ENCODE measurements at regions not wholly inside any gene's neighbourhood (a gene's known extent, or its start where the extent isn't known, plus 50 kb on each side); places are given as distances from the start of the nearest gene placed in this dataset.
"Not testable (repeated sequence)": the region's sequence is repeated elsewhere in the genome, so short reads cannot be mapped to it uniquely, and the experiment has no call there.

- no peak for DNase-seq
Measured at GRCh38 chr18:61676773-61677434, 215.9 kb downstream of the RNF152 start.

GRCh38 chr18:61669320-61669719 is 223.5 kb downstream of the RNF152 start:
- no peak for DNase-seq

DNA sequence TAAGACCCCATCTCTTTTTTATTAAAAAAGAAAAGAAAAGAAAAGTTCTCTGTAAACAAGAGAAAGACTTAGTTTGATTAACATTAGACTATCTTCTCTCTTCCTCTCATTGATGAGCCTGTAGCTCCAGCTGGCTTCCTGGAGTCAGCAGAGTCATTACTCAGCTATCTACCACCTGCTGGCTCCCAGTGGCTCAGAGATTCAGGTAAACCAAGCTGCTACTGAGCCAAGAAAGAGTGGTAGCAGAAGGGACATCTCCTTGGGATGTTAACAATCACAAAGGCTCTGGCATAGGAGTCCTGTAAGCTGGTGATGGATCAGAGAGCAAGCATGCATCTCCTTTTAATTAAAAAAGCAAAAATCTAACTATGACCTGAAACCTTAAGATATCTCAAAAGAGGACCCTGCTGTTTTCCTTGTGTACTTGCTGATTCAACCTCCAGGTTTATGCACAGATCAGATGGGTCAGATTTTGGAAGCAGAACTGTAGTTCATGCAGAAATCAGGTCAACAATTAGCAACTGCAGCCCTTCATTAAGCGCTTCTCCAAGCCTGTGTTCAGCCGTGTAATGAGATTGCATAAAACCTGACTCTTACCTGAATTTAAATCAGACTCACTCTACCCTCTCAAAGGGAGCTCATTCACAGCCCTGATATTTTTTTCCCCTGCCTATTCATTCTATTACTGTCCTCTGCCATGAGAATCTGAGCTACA is 225.8 kb downstream of the RNF152 start:
- DNase-seq = no peak

- no peak for DNase-seq
Measured at GRCh38 chr18:61664419-61665084, 228.3 kb downstream of the RNF152 start.

DNA sequence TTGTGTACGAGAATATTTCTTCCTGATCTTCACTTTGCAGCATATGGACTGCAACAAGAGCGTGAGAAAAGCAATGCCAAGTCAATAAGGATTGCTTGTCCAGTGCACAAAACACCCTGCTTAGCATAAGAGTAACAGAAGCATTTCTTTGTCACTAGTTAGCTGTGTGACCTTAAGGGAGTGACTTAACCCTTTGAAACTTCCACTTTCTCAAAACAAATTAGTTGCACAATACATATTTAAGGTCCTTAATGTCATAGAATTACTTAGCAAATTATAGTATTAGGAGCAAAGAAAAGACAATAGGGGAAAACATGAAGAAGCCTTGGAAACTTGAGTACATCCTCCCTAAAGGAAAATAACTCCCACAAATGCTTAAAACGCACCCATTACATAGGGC is 230.1 kb downstream of the RNF152 start:
- no peak for DNase-seq

DNA sequence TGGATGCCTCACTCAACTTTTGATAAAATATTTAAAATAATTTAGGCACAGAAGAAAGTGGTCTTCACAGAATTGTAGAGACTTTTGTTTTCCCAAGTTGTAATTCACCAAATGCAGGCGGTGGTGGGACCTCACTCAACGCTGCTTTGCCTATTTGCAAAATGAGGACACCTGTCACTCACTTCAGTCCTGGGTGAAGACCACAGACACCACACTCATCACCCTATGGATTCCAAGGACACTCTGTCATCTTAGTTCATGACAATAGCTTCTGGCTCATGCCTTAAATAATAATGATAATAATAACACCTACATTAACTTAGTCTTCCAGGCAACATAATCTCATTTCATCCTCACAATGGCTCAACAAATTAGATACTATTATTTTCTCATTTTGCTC is 234.4 kb downstream of the RNF152 start:
- DNase-seq = no peak

DNA sequence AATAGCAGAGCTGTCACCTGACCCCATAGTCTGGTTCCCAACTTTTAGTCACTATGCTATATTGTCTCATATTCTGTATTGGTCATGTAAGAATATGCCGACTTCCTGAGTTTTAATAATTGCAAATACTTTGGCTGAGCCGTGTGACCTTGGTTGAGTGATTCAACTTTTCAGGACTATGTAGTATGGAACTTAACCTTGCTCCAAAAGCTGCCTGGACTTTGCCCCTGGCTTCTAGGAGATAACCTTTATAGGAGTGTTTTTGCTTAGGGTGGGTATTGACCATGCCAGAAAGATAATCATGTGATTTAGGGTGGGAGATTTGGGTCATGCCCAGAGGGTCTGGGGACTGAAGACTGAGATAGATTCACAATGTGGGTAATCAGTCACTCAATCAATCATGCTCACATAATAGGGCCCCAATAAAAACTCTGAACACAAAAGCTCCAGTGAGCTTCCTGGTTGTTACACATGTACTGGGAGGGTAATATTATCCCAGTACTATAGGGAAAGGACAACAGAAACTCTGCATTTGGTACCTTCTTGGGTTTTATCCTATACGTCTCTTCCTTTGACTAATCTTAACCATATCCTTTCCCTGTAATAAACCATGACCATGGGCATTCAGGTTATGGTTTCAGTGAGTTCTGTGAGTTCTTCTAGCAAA is 235.6 kb downstream of the RNF152 start:
- no peak for DNase-seq

- no peak for DNase-seq
Measured at GRCh38 chr18:61655630-61656029, 237.2 kb downstream of the RNF152 start.

GRCh38 chr18:61653823-61654551 is 238.8 kb downstream of the RNF152 start:
- DNase-seq = no peak

- no peak for DNase-seq
Measured at GRCh38 chr18:61651880-61652268, 240.9 kb downstream of the RNF152 start.

DNA sequence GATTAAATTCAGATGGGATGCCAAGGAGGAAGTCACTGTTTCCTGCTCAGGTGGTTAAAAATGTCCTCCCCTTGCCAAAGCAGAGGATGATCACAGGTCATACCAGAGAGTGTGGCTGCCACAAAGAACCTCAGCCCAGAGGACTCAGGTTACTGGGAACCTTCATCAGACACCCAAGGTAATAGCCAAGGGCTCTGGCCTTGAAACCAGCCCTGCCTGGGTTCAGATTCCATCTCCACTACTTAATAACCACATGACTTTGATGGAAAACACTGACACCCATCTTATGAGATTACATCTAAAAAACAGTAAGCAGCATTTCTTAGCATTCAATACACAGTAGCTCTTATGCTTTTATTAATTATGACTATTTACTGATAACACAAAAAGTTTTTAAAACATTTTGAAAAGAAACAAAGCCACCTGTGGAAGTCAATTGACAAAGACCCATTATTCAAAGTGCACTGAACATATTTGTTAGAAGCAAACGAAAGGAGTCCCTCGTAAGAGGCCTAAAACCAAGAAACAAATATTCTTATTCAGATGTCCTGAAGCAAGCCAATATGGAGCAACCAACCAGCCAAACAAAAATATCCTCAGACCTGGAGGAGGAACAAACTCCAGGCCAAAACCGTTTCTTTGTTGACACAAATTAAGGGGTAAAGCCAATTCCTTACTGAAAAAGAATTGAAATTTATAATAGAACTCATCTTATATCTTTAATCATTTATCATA is 241.5 kb downstream of the RNF152 start:
- no peak for DNase-seq

GRCh38 chr18:61643884-61644647 is 248.7 kb downstream of the RNF152 start:
- no peak for DNase-seq

- no peak for DNase-seq
Measured at GRCh38 chr18:61639886-61640285, 252.9 kb downstream of the RNF152 start.

DNA sequence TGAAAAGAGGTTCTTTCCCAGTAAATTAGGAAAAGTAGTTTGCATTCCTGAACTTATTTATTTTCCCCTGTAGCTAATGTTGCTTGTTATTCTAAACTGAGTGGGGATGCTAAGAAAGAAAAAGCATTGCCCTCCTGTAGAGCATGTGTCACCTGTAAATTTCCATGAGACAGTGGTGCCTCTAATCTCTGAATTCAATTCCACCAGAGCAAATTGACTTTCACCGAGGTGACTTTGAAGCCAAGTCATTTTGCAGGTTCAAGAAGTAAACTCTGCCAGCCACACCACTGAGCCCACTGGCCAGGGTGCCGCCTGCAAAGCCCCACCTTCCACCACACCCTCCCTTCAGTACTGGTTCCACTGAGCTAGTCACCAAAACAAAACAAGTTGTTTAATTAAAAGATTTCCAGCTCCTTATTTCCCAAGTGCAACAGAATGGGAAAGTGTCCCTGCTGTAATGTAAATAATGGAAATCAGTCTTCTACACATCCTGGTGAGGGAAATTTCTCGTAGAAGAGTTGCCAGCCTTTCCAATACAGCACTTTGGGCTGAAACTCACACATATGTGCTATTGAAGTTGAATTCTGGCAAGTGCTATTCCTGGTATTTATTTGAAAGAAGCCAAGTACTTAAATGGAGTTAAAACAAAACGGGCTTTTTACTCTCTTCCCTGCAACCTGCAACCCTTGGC is 254.8 kb downstream of the RNF152 start:
- DNase-seq = no peak

DNA sequence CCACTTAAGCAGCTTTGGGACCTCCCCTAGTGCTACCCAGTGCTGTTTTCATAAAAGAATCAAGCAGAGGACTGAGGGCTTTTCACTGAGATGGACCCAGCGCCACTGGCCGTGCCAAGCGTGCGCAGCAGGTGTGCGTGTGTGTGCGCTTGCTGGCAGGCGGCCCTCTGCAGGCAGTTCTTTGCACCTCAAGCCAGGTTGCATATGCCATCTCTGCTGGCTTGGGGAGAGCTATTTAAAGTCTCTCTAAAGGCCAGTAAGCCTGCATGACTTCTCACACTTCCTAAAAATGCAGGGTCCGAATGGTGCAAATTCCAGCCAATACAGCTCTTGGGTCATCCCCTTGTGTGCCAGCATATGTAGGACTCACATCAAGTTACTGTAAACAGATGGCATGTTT is 255.5 kb downstream of the RNF152 start:
- DNase-seq = no peak

- DNase-seq = peak; percentile 38
Measured at GRCh38 chr18:61635901-61636528, 256.8 kb downstream of the RNF152 start.

GRCh38 chr18:61628085-61628484 is 264.7 kb downstream of the RNF152 start:
- DNase-seq = no peak

DNA sequence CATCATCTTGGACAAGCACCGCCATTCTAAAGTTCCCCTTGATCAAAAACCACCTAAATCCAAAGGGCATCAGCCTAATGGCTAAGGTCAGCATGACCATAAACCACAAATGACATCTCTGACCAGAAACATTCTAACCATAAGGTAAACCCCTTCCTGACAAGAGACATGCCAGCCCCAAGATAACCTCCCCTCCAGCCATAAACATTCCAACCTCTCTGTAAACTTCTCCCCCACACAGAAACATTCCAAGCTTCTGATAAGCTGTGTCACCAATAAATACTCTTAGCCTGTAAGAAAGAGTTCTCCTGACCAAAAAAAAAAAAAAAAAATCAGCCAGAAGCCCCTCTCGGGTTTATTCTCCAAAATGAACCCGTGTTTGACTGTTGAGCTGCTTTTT is 268.2 kb downstream of the RNF152 start:
- DNase-seq = not testable (repeated sequence)

DNA sequence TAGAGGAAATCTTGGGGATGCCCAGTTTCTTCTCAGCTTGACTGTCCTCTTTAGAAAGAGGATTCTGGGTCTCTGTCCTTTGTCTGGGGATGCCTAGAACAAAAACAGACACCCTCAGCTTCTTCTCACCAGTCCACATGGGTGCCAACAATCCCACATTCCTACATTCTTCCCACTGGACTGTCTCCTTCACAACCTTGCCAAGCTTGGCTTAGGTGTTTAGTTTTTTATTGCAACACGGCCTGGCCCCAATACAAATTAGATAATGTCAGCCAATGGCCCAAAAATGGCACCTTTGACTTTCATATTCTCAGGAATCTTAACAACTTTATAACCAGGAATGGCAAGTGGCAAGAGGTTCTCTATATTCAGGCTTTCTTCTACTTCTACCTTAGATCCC is 273.0 kb downstream of the RNF152 start:
- DNase-seq = no peak

DNA sequence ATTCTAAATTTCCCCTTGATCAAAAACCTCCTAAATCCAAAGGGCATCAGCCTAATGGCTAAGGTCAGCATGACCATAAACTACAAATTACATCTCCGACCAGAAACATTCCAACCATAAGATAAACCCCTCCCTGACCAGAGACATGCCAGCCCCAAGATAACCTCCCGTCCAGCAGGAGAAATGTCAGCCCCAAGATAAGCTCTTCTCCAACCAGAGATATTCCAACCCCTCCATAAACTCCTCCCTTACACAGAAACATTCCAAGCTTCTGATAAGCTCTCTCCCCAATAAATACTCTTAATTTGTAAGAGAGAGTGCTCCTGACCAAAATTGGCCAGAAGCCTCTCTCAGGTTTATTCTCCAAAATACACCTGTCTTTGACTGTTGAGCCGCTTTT is 274.0 kb downstream of the RNF152 start:
- no peak for DNase-seq

All from NCI-H1694 (cell line).